ENCODE measurements at regions not wholly inside any gene's neighbourhood (a gene's known extent, or its start where the extent isn't known, plus 50 kb on each side); places are given as distances from the start of the nearest gene placed in this dataset. TPM values are rescaled to one million over a fixed set of nuclear protein-coding genes. Genes with fewer than 3 reads are reported as not detected.

GRCh38 chr12:86312232-86312631 lies 56.0 kb upstream of the MGAT4C start:
- no peak for TF ChIP-seq EZH2 (IDR thresholded peaks at IDR 0.05; ENCODE audit: borderline replicate concordance, insufficient read depth, low read depth, low read length, poor library complexity, severe bottlenecking)
- Histone ChIP-seq H3K27ac (ENCODE audit: low read length in 2 of 2) (no peak overlapping the region), H4K20me1 (ENCODE audit: control insufficient read depth, insufficient read depth, low read length, poor library complexity, severe bottlenecking) (no peaks in the 10 kb centered on the region), H3K79me2 (ENCODE audit: control insufficient read depth, insufficient read depth, low read length) (no peaks in the 10 kb centered on the region), H2AFZ (ENCODE audit: insufficient read depth, low read depth, low read length, poor library complexity, severe bottlenecking) (no peak overlapping the region), H3K4me3 (ENCODE audit: control extremely low read depth in 1 of 5, extremely low read depth in 1 of 5, insufficient read depth in 1 of 5, low read depth in 2 of 5, low read length in 4 of 5) (no peak overlapping the region), H3K9ac (ENCODE audit: low read length) (no peak overlapping the region), H3K9me3 (ENCODE audit: control extremely low read depth in 1 of 3, control insufficient read depth in 2 of 3, insufficient read depth in 1 of 3, low read length in 2 of 3) (peaks cover 0 to 2% (median 0%) of the 10 kb centered on the region in 3 donors), H3K4me2 (replicated peaks; ENCODE audit: low read depth, low read length, poor library complexity, severe bottlenecking) (no peak overlapping the region), H3K36me3 (replicated peaks in 1 of 2; ENCODE audit: control extremely low read depth in 1 of 2, control insufficient read depth in 1 of 2, extremely low read depth in 1 of 2, insufficient read depth in 2 of 2, low read length in 1 of 2) (no peaks in the 10 kb centered on the region), H3K4me1 (ENCODE audit: control insufficient read depth in 2 of 2, insufficient read depth in 2 of 2, low read length in 2 of 2) (no peaks in the 10 kb centered on the region), H3K27me3 (replicated peaks in 1 of 4; ENCODE audit: control extremely low read depth in 1 of 4, control insufficient read depth in 3 of 4, insufficient read depth in 4 of 4, low read length in 3 of 4) (no peaks in the 10 kb centered on the region)
- POLR2A ChIA-PET = no interaction called here
- intact Hi-C loops (cut with micrococcal nuclease) = no loop called here
- no peak overlapping the region for H3K4me3 Mint-ChIP-seq
- ATAC-seq (ENCODE audit: low read depth) (no peak), DNase-seq (no peak)
- CTCF ChIA-PET = no interaction called here
- no peaks in the 10 kb centered on the region for H3K9me3 Mint-ChIP-seq (ENCODE audit: insufficient read depth)
- H3K27me3 Mint-ChIP-seq = no peaks in the 10 kb centered on the region
- WGBS (ENCODE audit: insufficient coverage) = 100% methylated on average over 1 of the region's 4 CpGs
- H3K27ac Mint-ChIP-seq = no peak overlapping the region
- no peaks in the 10 kb centered on the region for H3K4me1 Mint-ChIP-seq

Small RNA genes lying in the stretch of these regions (small RNA-seq; reads per million reads assigned to genes)
- not detected for gene AC079598.2 (ENCODE audit: insufficient read length, low read depth, low replicate concordance)
- not detected for gene AC079598.3 (ENCODE audit: insufficient read length, low read depth, low replicate concordance)
- not detected for gene AC079598.4 (ENCODE audit: insufficient read length, low read depth, low replicate concordance)
- gene CYCSP30 (ENCODE audit: insufficient read length, low read depth, low replicate concordance) = not detected

Measured in B cell (primary cell).